GM23248 (cell line): ENCODE measurements at regions not wholly inside any gene's neighbourhood (a gene's known extent, or its start where the extent isn't known, plus 50 kb on each side); places are given as distances from the start of the nearest gene placed in this dataset.

Source experiments
- EZH2 ChIP-seq: fragments of 200-600 bp; sonication (generic); IDR thresholded peaks from 2 replicates; pipeline ENCODE4 v1.6.1; 2018; ENCODE audit warnings: antibody characterized with exemption, mild to moderate bottlenecking; ENCODE audit not compliant: insufficient read depth, poor library complexity, severe bottlenecking
- EZH2phosphoT487 ChIP-seq: fragments of 200-600 bp; sonication (generic); IDR thresholded peaks from 2 replicates; pipeline ENCODE4 v1.6.1; 2018; ENCODE audit warnings: antibody characterized with exemption, moderate library complexity, mild to moderate bottlenecking, low read depth; ENCODE audit not compliant: insufficient read depth

GRCh38 chr7:35359423-35359822, 105.5 kb upstream of the TBX20 start:
- TF ChIP-seq EZH2phosphoT487 (no peak), EZH2 (no peak)
